Glomerular endothelial cell (primary cell): ENCODE measurements at regions not wholly inside any gene's neighbourhood (a gene's known extent, or its start where the extent isn't known, plus 50 kb on each side); places are given as distances from the start of the nearest gene placed in this dataset.
"Not testable (repeated sequence)": the region's sequence is repeated elsewhere in the genome, so short reads cannot be mapped to it uniquely, and the experiment has no call there.

Experiments
- DNase-seq: peaks from one replicate; pipeline ENCODE4 v3.0.0-alpha.2; 2011; ENCODE audit warnings: low read depth, low spot score; ENCODE audit errors: extremely low read depth

DNA sequence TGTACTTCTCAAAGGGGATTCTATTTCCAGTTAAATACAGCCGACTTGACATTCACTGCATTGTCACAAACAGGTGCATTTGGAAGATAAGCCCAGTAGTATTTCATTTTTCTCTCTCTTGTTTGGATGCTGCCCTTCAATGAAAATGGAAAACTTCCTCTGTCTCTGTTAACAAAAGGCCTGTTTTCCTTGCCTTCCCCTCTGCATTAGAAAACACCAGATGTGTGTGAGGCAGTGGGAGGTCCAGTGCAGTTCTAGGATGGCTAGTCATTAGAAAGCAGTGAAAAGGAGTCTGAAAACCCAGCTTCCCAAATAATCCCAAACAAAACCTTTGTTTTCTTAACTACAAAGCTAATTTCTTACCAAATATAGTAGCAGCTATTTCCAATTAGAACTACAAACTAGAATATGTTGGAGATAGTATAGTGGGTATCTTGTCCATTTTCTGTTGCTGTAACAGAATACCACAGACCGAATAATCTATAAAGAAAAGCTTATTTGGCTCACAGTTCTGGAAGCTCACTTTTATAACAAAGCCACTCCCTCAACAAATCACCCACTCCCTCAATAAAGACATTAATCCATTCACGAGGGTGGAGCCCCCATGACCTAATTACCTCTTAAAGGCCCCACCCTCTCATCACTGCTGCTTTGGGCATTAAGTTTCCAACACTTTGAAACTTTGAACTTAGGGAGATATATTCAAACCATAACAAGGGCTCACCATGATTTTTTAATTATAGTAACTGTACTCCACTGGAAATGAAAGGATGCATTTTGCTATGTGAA lies 452.1 kb upstream of the RPS6KA3 start:
- DNase-seq = no peak

DNA sequence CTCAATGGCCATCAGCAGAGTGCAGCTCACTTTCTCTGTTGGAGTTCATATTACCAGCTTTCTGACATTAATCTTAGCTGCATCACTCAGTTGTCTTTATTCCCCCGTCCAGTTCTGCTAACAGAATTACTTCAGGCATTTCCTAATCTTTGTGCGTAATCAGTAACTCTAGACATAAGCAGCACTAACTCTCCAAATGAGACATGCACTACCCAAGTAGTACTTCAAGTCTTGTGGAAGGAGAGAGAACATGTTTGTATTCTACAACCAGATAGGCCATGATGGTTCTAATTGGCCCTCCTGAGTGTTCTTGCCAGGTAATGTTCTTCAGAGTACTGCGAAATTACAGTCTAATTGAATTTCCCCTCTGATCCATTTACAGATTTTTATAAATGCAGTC lies 448.5 kb upstream of the RPS6KA3 start:
- no peak for DNase-seq

DNA sequence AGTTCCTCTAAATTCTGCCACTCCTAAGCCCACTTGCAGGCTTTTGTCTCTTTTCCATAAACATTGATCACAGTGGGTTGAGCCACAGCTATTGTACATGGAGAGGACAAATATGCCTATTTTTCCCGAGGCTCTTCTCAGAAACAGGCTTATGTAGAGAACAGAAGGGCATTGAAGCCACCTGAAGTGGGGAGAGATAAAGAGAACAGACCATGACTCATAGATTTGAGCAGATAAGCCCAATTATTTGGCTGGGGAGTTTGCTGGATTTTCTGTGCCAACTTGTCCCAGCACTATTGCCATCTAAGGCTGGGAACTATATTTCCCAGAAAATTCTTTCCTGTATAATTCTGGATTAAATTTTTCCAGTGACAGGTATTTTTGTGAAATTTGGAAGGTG lies 446.1 kb upstream of the RPS6KA3 start:
- no peak for DNase-seq

DNA sequence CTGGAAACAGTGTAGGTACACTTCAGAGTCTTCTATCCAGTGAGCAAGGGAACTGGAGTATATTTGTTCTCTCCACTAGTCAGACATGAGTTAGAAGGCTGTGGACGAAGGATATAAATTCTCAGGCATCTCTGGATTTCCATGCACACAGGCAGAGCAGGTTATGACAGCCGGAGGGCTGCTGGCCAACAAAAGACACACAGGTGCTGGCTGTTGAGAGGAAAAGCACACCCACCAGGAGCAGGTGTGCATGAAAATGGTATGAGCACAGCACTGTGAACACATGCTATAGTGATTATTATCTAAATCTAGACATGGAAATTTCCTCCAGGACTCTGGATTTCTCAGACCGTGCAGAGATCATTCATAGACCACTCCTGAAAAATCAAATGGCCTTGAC lies 444.7 kb upstream of the RPS6KA3 start:
- no peak for DNase-seq

- DNase-seq = no peak
Measured at GRCh38 chrX:20693078-20693477, 426.4 kb upstream of the RPS6KA3 start.

DNA sequence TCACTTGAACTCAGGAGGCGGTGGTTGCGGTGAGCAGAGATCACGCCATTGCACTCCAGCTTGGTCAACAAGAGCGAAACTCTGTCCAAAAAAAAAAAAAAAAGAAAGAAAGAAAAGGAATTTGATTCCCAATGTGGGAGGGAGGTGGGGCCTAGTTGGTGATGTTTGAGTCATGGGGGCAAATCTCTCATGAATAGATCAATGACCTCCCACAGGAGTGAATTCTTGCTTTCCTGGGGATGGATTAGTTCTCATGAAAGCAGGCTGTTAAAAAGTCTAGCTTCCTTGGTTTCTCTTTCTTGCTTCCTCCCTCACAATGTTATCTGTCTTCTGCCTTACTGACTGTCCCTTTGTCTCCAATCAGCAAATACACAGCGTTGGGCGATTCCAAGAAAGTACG lies 419.5 kb upstream of the RPS6KA3 start:
- DNase-seq = no peak

GRCh38 chrX:20685652-20686051 lies 418.9 kb upstream of the RPS6KA3 start:
- no peak for DNase-seq

GRCh38 chrX:20681683-20682082 lies 415.0 kb upstream of the RPS6KA3 start:
- DNase-seq = no peak

- DNase-seq = no peak
Measured at GRCh38 chrX:20680998-20681397, 414.3 kb upstream of the RPS6KA3 start.

DNA sequence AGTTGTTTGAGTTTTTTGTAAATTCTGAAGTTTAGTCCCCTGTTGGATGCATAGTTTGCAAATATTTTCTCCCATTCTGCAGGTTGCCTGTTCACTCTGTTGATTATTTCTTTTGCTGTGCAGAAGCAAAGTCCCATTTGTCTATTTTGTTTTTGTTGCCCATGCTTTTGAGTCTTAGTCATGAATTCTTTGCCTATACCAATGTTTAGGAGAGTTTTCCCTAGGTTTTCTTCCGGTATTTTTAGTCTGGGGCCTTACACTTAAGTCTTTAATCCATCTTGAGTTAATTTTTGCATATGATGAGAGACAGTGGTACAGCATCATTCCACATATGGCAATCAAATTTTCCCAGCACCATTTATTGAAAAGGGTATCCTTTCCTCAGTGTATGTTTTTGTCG lies 405.8 kb upstream of the RPS6KA3 start:
- DNase-seq = no peak

DNA sequence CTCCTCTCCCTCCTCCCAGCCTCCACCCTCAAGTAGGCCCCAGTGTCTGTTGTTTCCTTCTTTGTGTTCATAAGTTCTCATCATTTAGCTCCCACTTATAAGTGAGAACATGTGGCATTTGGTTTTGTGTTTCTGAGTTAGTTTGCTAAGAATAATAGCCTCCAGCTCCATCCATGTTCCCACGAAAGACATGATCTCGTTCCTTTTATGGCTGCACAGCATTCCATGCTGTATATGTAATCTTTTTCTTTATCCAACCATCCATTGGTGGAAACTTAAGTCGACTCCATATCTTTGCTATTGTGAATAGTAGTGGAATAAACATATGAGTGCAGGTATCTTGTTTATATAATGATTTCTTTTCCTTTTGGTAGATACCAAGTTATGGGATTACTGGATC lies 405.0 kb upstream of the RPS6KA3 start:
- DNase-seq = not testable (repeated sequence)

- no peak for DNase-seq
Measured at GRCh38 chrX:20670611-20671010, 403.9 kb upstream of the RPS6KA3 start.

- DNase-seq = no peak
Measured at GRCh38 chrX:20668550-20668949, 401.8 kb upstream of the RPS6KA3 start.

DNA sequence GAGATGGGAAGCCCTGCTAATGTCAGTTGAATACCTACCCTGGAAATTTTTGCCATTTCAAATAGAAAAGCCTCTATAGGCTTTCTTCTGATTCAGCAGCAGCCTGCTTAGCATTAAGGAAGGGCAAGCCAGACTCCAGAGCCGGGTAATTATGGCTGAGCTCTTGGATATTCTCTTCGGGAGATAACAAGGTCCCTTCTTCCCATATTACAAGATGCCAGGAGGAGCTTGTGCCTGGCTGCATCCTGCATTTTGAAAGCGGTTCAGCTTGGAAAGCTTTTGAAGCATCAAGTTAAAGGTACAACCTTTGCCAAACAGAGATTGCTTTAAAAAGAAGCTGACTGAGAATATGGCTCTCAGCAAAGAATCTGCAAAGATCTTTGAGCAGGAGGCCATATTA lies 399.6 kb upstream of the RPS6KA3 start:
- no peak for DNase-seq

DNA sequence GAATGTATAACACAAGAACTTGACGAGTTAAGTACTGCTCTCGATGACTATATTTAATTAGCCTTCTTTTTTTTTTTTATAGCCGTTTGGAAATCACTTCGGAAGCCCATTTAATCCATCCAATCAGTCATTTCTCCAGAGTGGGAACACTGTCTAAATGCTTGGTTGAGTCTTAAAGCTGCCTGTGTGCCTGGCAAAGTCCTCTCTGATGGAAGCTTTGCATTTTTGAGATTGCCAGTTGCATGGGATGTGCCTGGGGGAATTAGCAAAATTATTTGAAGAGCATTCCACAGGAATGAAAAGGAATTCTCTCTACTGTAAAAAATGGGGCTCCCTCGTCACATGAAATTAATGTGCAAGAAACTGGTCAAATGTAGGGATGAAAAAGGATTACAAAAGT lies 398.8 kb upstream of the RPS6KA3 start:
- no peak for DNase-seq

DNA sequence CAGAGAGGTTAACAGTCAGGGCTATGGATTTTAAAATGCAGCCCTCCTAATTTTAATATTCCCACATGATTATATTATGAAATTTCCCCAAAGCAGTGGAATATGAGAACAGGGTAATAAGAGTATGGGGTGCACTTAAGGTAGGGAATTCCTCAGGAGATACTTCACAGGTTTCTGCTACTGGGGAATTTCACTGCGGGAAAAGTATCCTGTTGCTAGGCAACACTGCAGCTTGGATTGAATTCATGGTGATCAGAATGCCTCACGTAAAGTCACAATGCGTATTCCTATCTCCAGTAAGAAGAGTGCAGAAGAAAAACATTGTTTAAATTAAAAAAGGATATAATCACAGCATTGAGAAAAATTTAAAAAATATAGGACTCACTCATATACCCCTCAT lies 398.1 kb upstream of the RPS6KA3 start:
- no peak for DNase-seq

DNA sequence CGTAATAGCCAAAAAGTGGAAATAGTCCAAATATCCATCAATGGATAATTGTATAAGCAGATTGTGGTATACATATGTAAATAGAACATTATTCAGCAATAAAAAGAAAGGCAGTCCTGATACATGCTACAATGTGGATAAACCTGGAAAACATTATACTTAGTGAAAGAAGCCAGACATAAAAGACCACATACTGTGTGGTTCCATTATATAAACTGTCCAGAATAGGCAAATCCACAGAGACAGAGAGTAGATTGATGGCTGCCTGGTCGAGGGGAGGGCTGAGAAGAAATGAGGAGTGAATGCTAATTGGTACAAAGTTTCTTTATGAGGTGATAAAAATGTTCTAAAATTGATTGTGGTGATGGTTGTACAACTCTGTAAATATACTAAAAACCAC lies 397.4 kb upstream of the RPS6KA3 start:
- no peak for DNase-seq

- no peak for DNase-seq
Measured at GRCh38 chrX:20663336-20663735, 396.6 kb upstream of the RPS6KA3 start.

DNA sequence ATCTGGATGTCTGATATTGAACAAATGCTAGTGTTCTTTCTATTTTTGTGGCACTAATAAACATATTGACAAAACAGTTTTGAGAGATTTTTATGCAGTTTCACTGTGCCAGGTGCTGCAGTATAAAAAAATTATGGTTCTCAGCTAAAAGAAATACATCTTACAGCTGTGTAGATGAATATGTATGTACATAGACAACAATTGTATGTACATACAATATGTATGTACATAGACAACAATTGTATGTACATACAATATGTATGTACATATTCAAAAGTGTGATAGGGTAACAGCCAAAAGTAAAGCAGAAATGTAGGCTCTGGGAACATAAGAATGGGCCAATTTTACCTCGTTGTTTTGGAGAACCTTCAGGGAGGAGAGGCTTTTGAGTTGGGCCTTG lies 390.0 kb upstream of the RPS6KA3 start:
- DNase-seq = no peak

DNA sequence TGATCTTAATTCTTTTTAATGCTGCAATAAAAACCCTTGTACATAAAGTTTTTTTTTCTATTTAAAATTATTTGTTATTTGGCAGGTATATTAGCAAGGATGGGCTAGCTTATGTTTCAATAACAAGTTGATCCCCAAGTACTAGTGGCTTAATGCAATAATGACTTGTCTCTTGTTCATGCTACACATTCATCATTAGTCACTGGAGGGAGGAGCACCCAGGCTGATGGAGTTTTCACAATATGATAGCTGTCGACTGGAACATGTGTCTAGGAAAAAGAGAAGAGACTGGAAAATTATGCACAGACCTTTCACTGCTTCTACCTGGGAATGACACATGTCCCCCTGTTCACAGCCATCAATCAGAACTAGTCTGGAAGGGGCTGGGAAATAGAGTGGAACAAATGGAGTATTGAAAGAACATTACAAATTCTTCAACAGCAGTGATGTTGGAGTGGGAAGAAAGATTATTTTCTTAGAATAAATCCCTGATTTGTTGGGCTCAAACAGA lies 387.9 kb upstream of the RPS6KA3 start:
- DNase-seq = no peak

GRCh38 chrX:20653070-20653469 lies 386.4 kb upstream of the RPS6KA3 start:
- no peak for DNase-seq

- no peak for DNase-seq
Measured at GRCh38 chrX:20641954-20642353, 375.2 kb upstream of the RPS6KA3 start.

GRCh38 chrX:20639115-20639514 lies 372.4 kb upstream of the RPS6KA3 start:
- no peak for DNase-seq
